Endothelial cell of umbilical vein (primary cell): ENCODE measurements at regions not wholly inside any gene's neighbourhood (a gene's known extent, or its start where the extent isn't known, plus 50 kb on each side); places are given as distances from the start of the nearest gene placed in this dataset.

ENCODE experiments used
- BruUV-seq: library from RNA; stranded (reverse); fragments of 400-500 nt; replicated peaks from 2 replicates; lab custom pipeline; 2021; lab: Mats Ljungman, UMichigan
- CTCF ChIA-PET: fragments of 300-600, 350-600 bp; sonication (Branson Sonifier 250); formaldehyde crosslinking; loops from one replicate; lab custom pipeline; 2021; ENCODE audit warnings: antibody characterized with exemption, inconsistent platforms; lab: Charles Lee
- POLR2A ChIA-PET: fragments of 300-600, 350-600 bp; sonication (Branson Sonifier 250); formaldehyde crosslinking; loops from one replicate; lab custom pipeline; 2021; ENCODE audit warnings: antibody characterized with exemption, inconsistent platforms; lab: Charles Lee
- DNase-seq: peaks from one replicate; pipeline ENCODE4 v3.0.0-alpha.2; 2011; ENCODE audit warnings: low read depth, low spot score
- FAIRE-seq: peaks from 2 replicates; lab custom pipeline; 2011; peaks lifted over from hg19 to GRCh38; lab: Jason Lieb, UNC
- H2AFZ ChIP-seq: 2 replicates; pipeline ENCODE4 v1.6.0; 2012; ENCODE audit warnings: low read depth, low read length, control low read depth, inconsistent platforms
- H3K27ac ChIP-seq: 2 replicates; pipeline ENCODE4 v1.5.1; 2011; ENCODE audit warnings: low read depth, mild to moderate bottlenecking, control low read depth, low read length, moderate library complexity; ENCODE audit not compliant: insufficient read depth
- H3K27me3 ChIP-seq, 2 experiments: 2 replicates each; pipeline versions ENCODE4 v1.6.0 to v1.6.1; 2011; ENCODE audit warnings: low read length in 2 of 2, mixed read lengths in 1 of 2; ENCODE audit not compliant: control insufficient read depth in 2 of 2, insufficient read depth in 2 of 2
- H3K36me3 ChIP-seq, 2 experiments: 2 replicates in 1 of 2; 3 replicates in 1 of 2; pipeline ENCODE4 v1.5.1; 2011; ENCODE audit warnings: low read length in 2 of 2, mild to moderate bottlenecking in 1 of 2, moderate library complexity in 1 of 2; ENCODE audit not compliant: control insufficient read depth in 2 of 2, insufficient read depth in 2 of 2; ENCODE audit errors: extremely low read depth in 1 of 2
- H3K4me1 ChIP-seq: 3 replicates; pipeline ENCODE4 v1.5.1; 2011; ENCODE audit warnings: mild to moderate bottlenecking, low read length; ENCODE audit not compliant: control insufficient read depth, insufficient read depth; ENCODE audit errors: extremely low read depth
- H3K4me2 ChIP-seq: 2 replicates; pipeline ENCODE4 v1.6.1; 2011; ENCODE audit warnings: low read length, control low read depth, mixed read lengths; ENCODE audit not compliant: insufficient read depth
- H3K4me3 ChIP-seq, 3 experiments: fragments of 200-600 bp in 1 of 3; sonication (generic), shearing (Covaris generic) in 1 of 3; replicated peaks in 1 of 3; 2 replicates each; pipeline ENCODE4 v1.5.1; 2011 to 2016; ENCODE audit warnings: control low read depth in 3 of 3, low read length in 3 of 3, mild to moderate bottlenecking in 2 of 3, inconsistent platforms in 1 of 3, low read depth in 1 of 3, moderate library complexity in 1 of 3; ENCODE audit not compliant: insufficient read depth in 1 of 3
- H3K79me2 ChIP-seq: 2 replicates; pipeline ENCODE4 v1.6.0; 2012; ENCODE audit warnings: low read length, inconsistent platforms; ENCODE audit not compliant: control insufficient read depth, insufficient read depth
- H3K9ac ChIP-seq: replicated peaks from 2 replicates; pipeline ENCODE3; 2011; ENCODE audit warnings: low read length, control low read depth; ENCODE audit not compliant: insufficient read depth; ENCODE audit errors: extremely low read depth
- H3K9me1 ChIP-seq: replicated peaks from 3 replicates; pipeline ENCODE4 v1.6.0; 2011; ENCODE audit warnings: mild to moderate bottlenecking, low read length; ENCODE audit not compliant: control insufficient read depth, insufficient read depth; ENCODE audit errors: extremely low read depth
- H3K9me3 ChIP-seq: replicated peaks from 2 replicates; pipeline ENCODE4 v1.5.1; 2012; ENCODE audit warnings: low read length, inconsistent platforms; ENCODE audit not compliant: control insufficient read depth, insufficient read depth
- H4K20me1 ChIP-seq: replicated peaks from 2 replicates; pipeline ENCODE3; 2011; ENCODE audit warnings: mild to moderate bottlenecking, low read length; ENCODE audit not compliant: control insufficient read depth, insufficient read depth; ENCODE audit errors: extremely low read depth
- CTCF ChIP-seq, 2 donors: IDR thresholded peaks; 1 replicate in 1 of 2; 2 replicates in 1 of 2; pipeline ENCODE4 v1.5.1; 2011; ENCODE audit warnings: low read length in 2 of 2, mild to moderate bottlenecking in 2 of 2, moderate library complexity in 2 of 2, control low read depth in 1 of 2, inconsistent platforms in 1 of 2, low read depth in 1 of 2; ENCODE audit not compliant: insufficient read depth in 1 of 2; ENCODE audit errors: extremely low read depth in 1 of 2
- EZH2 ChIP-seq: IDR thresholded peaks from 2 replicates; pipeline ENCODE4 v1.6.1; 2012; ENCODE audit warnings: borderline replicate concordance, low read depth, mild to moderate bottlenecking, moderate library complexity, low read length, inconsistent platforms; ENCODE audit not compliant: severe bottlenecking
- FOS ChIP-seq: IDR thresholded peaks from 2 replicates; pipeline ENCODE4 v1.6.1; 2011; ENCODE audit warnings: mild to moderate bottlenecking, low read length, moderate library complexity, borderline replicate concordance; ENCODE audit not compliant: insufficient read depth
- GATA2 ChIP-seq: IDR thresholded peaks from 2 replicates; pipeline ENCODE4 v1.7.0; 2011; ENCODE audit warnings: low read depth, mild to moderate bottlenecking, moderate library complexity, mixed read lengths, low read length; ENCODE audit not compliant: insufficient read length, insufficient read depth
- JUN ChIP-seq: IDR thresholded peaks from 2 replicates; pipeline ENCODE4 v1.6.1; 2011; ENCODE audit warnings: borderline replicate concordance, low read depth; ENCODE audit not compliant: insufficient read length, insufficient read depth
- MAX ChIP-seq: IDR thresholded peaks from 2 replicates; pipeline ENCODE4 v1.6.1; 2011; ENCODE audit not compliant: insufficient read depth, insufficient read length
- MYC ChIP-seq: IDR thresholded peaks from one replicate; pipeline ENCODE4 v1.6.1; 2011; ENCODE audit warnings: mild to moderate bottlenecking, low read depth, low read length
- POLR2A ChIP-seq: IDR thresholded peaks from 2 replicates; pipeline ENCODE4 v1.6.1; 2012; ENCODE audit warnings: low read depth, mild to moderate bottlenecking, control low read depth, low read length
- POLR2AphosphoS5 ChIP-seq: IDR thresholded peaks from 2 replicates; pipeline ENCODE4 v1.6.1; 2012; ENCODE audit warnings: low read depth, mild to moderate bottlenecking, control low read depth, low read length, moderate library complexity; ENCODE audit not compliant: insufficient read depth
- dilution Hi-C: fragments of 300-500 bp; cut with MboI; formaldehyde crosslinking; loops from one replicate; pipeline ENCODE4 v1.15.0; 2019; ENCODE audit warnings: low sequenced_read_pairs; ENCODE audit not compliant: extremely low pct_ligation_motif_present
- intact Hi-C: fragments of 100-400 bp; cut with micrococcal nuclease; formaldehyde crosslinking; loops from one replicate; pipeline ENCODE4 v1.10.0; 2022

- Histone ChIP-seq H3K27ac (no peak overlapping the region), H3K9me1 (no peaks in the 10 kb centered on the region), H3K9ac (no peak overlapping the region), H3K4me1 (peaks cover 2% of the 10 kb centered on the region), H2AFZ (peak overlapping the region; percentile 24), H3K79me2 (no peaks in the 10 kb centered on the region), H3K27me3 (no peaks in the 10 kb centered on the region), H3K4me3 (no peak overlapping the region), H3K4me2 (no peak overlapping the region), H3K9me3 (no peaks in the 10 kb centered on the region), H3K36me3 (no peaks in the 10 kb centered on the region), H4K20me1 (no peaks in the 10 kb centered on the region)
- CTCF ChIA-PET: no interaction called here
- POLR2A ChIA-PET: no interaction called here
- BruUV-seq: no TSS peak
- TF ChIP-seq MYC: no peak
- no peak for TF ChIP-seq POLR2AphosphoS5
- TF ChIP-seq MAX: no peak
- no peak for TF ChIP-seq FOS
- TF ChIP-seq CTCF (IDR thresholded peaks at IDR 0.05; ENCODE audit: extremely low read depth in 1 of 2, insufficient read depth in 1 of 2, low read depth in 1 of 2, low read length in 2 of 2): no peak
- TF ChIP-seq GATA2: no peak
- no peak for TF ChIP-seq EZH2
- TF ChIP-seq POLR2A: no peak
- no peak for TF ChIP-seq JUN
- dilution Hi-C loops: no loop called here
- DNase-seq: no peak
- no peak for FAIRE-seq
- intact Hi-C loops: no loop called here
Observed at GRCh38 chr5:120910629-120911028, 446.5 kb downstream of the PRR16 start.
